ENCODE measurements at regions not wholly inside any gene's neighbourhood (a gene's known extent, or its start where the extent isn't known, plus 50 kb on each side); places are given as distances from the start of the nearest gene placed in this dataset.

- POLR2A ChIA-PET, result no interaction called here
- no peak for TF ChIP-seq ZSCAN4 (tag by site-specific recombination; IDR thresholded peaks at IDR 0.05)
- no peak for TF ChIP-seq TCF7L2 (IDR thresholded peaks at IDR 0.05; ENCODE audit: borderline replicate concordance, low read depth, low read length)
- no peak for TF ChIP-seq ZFP41 (tag by site-specific recombination; IDR thresholded peaks at IDR 0.05; ENCODE audit: borderline replicate concordance)
- no peak for TF ChIP-seq ZNF518A (tag by site-specific recombination; conservative IDR thresholded peaks at IDR 0.05; ENCODE audit: low read depth)
- no peak for TF ChIP-seq ZNF335 (tag by site-specific recombination; conservative IDR thresholded peaks at IDR 0.05)
- no peak for TF ChIP-seq ZNF398 (tag by site-specific recombination; IDR thresholded peaks at IDR 0.05)
- no peak for TF ChIP-seq ZNF560 (tag by site-specific recombination; IDR thresholded peaks at IDR 0.05; ENCODE audit: borderline replicate concordance)
- TF ChIP-seq ZNF223 (tag by site-specific recombination; IDR thresholded peaks at IDR 0.05), result no peak
- TF ChIP-seq ZBTB21 (tag by site-specific recombination; IDR thresholded peaks at IDR 0.05), result no peak
- CTCF ChIA-PET, result no interaction called here
- no peak overlapping the region for H3K27ac ChIP-seq (ENCODE audit: extremely low read depth, low read depth, low read length)
- no peaks in the 10 kb centered on the region for H3K9me3 ChIP-seq (ENCODE audit: control insufficient read depth, insufficient read depth, low read depth, low read length)
- H3K36me3 ChIP-seq (ENCODE audit: control insufficient read depth in 2 of 2, insufficient read depth in 1 of 2, low read length in 2 of 2), result no peaks in the 10 kb centered on the region
- no peaks in the 10 kb centered on the region for H3K4me1 ChIP-seq (ENCODE audit: control insufficient read depth, insufficient read depth, low read length)
- no peak overlapping the region for H3K4me3 ChIP-seq (ENCODE audit: low read depth, low read length)
Measured at GRCh38 chr3:164360738-164361406, 717.4 kb downstream of the SI start.

- no peaks in the 10 kb centered on the region for H3K36me3 ChIP-seq (ENCODE audit: control insufficient read depth in 2 of 2, insufficient read depth in 1 of 2, low read length in 2 of 2)
- H3K4me3 ChIP-seq (ENCODE audit: low read depth, low read length), result no peak overlapping the region
- ChIA-PET POLR2A (no interaction called here), CTCF (no interaction called here)
- no peaks in the 10 kb centered on the region for H3K9me3 ChIP-seq (ENCODE audit: control insufficient read depth, insufficient read depth, low read depth, low read length)
- no peaks in the 10 kb centered on the region for H3K4me1 ChIP-seq (ENCODE audit: control insufficient read depth, insufficient read depth, low read length)
- H3K27ac ChIP-seq (ENCODE audit: extremely low read depth, low read depth, low read length), result no peak overlapping the region
- no peak for TF ChIP-seq ZBTB6 (tag by site-specific recombination; IDR thresholded peaks at IDR 0.05)
- TF ChIP-seq ZBTB17 (tag by site-specific recombination; IDR thresholded peaks at IDR 0.05), result no peak
- TF ChIP-seq ZNF624 (tag by site-specific recombination; IDR thresholded peaks at IDR 0.05), result no peak
- TF ChIP-seq ZNF629 (tag by site-specific recombination; IDR thresholded peaks at IDR 0.05), result no peak
- TF ChIP-seq ZBTB11 (tag by site-specific recombination; conservative IDR thresholded peaks at IDR 0.05; ENCODE audit: low read depth), result no peak
- TF ChIP-seq ZFHX2 (tag by site-specific recombination; conservative IDR thresholded peaks at IDR 0.05), result no peak
- TF ChIP-seq ZNF473 (tag by site-specific recombination; IDR thresholded peaks at IDR 0.05), result no peak
- TF ChIP-seq ZNF768 (tag by site-specific recombination; IDR thresholded peaks at IDR 0.05), result no peak
- no peak for TF ChIP-seq ZNF292 (tag by site-specific recombination; IDR thresholded peaks at IDR 0.05; ENCODE audit: borderline replicate concordance, low read depth)
- no peak for TF ChIP-seq SP2 (tag by site-specific recombination; IDR thresholded peaks at IDR 0.05)
- no peak for TF ChIP-seq ZNF112 (tag by site-specific recombination; IDR thresholded peaks at IDR 0.05)
- TF ChIP-seq ZNF837 (tag by site-specific recombination; IDR thresholded peaks at IDR 0.05), result no peak
- TF ChIP-seq ZNF391 (tag by site-specific recombination; IDR thresholded peaks at IDR 0.05; ENCODE audit: borderline replicate concordance, low read depth), result no peak
Measured at GRCh38 chr3:164360078-164360578, 718.2 kb downstream of the SI start.

Measured in HEK293 (cell line).